GM12878 (cell line): ENCODE measurements at regions not wholly inside any gene's neighbourhood (a gene's known extent, or its start where the extent isn't known, plus 50 kb on each side); places are given as distances from the start of the nearest gene placed in this dataset.

Source experiments
- ATAC-seq: fragments of 200-7000 bp; cut with Tn5 transposase; 3 replicates; pipeline ENCODE4 v1.9.1; 2020; ENCODE audit warnings: mild to moderate bottlenecking, moderate library complexity
- BruUV-seq: library from RNA; stranded (reverse); fragments of 400-500 nt; replicated peaks from 2 replicates; lab custom pipeline; 2021; lab: Mats Ljungman, UMichigan
- CTCF ChIA-PET: fragments of 300-600 bp; sonication (Branson Sonifier 250); formaldehyde crosslinking; extraction: SDS; loops from one replicate; lab custom pipeline; 2021; ENCODE audit warnings: inconsistent platforms; lab: Yijun Ruan, JAX
- POLR2A ChIA-PET: fragments of 350-600 bp; formaldehyde crosslinking; extraction: SDS; loops from one replicate; lab custom pipeline; 2021; ENCODE audit warnings: inconsistent platforms; lab: Charles Lee
- RAD21 ChIA-PET: fragments of 300-600 bp; sonication (Branson Sonifier 250); formaldehyde crosslinking; loops from one replicate; lab custom pipeline; 2023; ENCODE audit warnings: antibody characterized with exemption; ENCODE audit not compliant: unreplicated experiment; lab: Charles Lee
- SMC1A ChIA-PET: fragments of 300-600 bp; sonication (Branson Sonifier 250); formaldehyde crosslinking; loops from one replicate; lab custom pipeline; 2023; ENCODE audit not compliant: unreplicated experiment, uncharacterized antibody; lab: Charles Lee
- DNase-seq: peaks from one replicate; pipeline ENCODE4 v3.0.0-alpha.2; 2011; ENCODE audit warnings: low read depth, low spot score
- FAIRE-seq: peaks from 3 replicates; lab custom pipeline; 2011; peaks lifted over from hg19 to GRCh38; lab: Jason Lieb, UNC
- H2AFZ ChIP-seq: 2 replicates; pipeline ENCODE4 v1.6.0; 2011; ENCODE audit warnings: low read depth, low read length, control low read depth; ENCODE audit not compliant: control insufficient read depth
- H3K27ac ChIP-seq: 2 replicates; pipeline ENCODE4 v1.5.1; 2011; ENCODE audit warnings: control low read depth; ENCODE audit not compliant: control insufficient read depth, insufficient read depth
- H3K27me3 ChIP-seq, 2 experiments: replicated peaks in 1 of 2; 2 replicates each; pipeline versions ENCODE4 v1.6.0 to v1.6.1; 2011; ENCODE audit warnings: low read length in 1 of 2; ENCODE audit not compliant: control insufficient read depth in 2 of 2, insufficient read depth in 2 of 2
- H3K36me3 ChIP-seq, 2 experiments: 2 replicates each; pipeline ENCODE4 v1.5.1; 2011; ENCODE audit warnings: low read length in 1 of 2; ENCODE audit not compliant: control insufficient read depth in 2 of 2, insufficient read depth in 2 of 2
- H3K4me1 ChIP-seq: 2 replicates; pipeline ENCODE4 v1.6.1; 2011; ENCODE audit warnings: mild to moderate bottlenecking, low read length, moderate library complexity, mixed read lengths; ENCODE audit not compliant: control insufficient read depth, insufficient read depth
- H3K4me2 ChIP-seq: 2 replicates; pipeline ENCODE4 v1.6.0; 2011; ENCODE audit warnings: control low read depth; ENCODE audit not compliant: control insufficient read depth, insufficient read depth
- H3K4me3 ChIP-seq: fragments of 200-600 bp; sonication (generic); 2 replicates; pipeline ENCODE4 v1.5.1; 2016
- H3K79me2 ChIP-seq: 2 replicates; pipeline ENCODE4 v1.6.0; 2011; ENCODE audit warnings: low read length; ENCODE audit not compliant: control insufficient read depth, insufficient read depth
- H3K9ac ChIP-seq: 2 replicates; pipeline ENCODE4 v1.8.0; 2011; ENCODE audit warnings: low read length, control low read depth, mixed read lengths; ENCODE audit not compliant: control insufficient read depth, insufficient read depth
- H3K9me3 ChIP-seq: replicated peaks from 3 replicates; pipeline ENCODE4 v1.5.1; 2011; ENCODE audit warnings: mild to moderate bottlenecking, low read length; ENCODE audit not compliant: control insufficient read depth, insufficient read depth
- H4K20me1 ChIP-seq: 2 replicates; pipeline ENCODE4 v1.6.0; 2011; ENCODE audit not compliant: control insufficient read depth, insufficient read depth
- BACH1 ChIP-seq: fragments of 450-650 bp; IDR thresholded peaks from 2 replicates; pipeline ENCODE4 v1.6.1; 2017; ENCODE audit warnings: mild to moderate bottlenecking, borderline replicate concordance
- CEBPB ChIP-seq, 2 experiments: fragments of 150-350 bp in 1 of 2; IDR thresholded peaks; 2 replicates each; pipeline ENCODE4 v1.6.1; 2012 to 2014; ENCODE audit warnings: low read depth in 2 of 2, low read length in 2 of 2, borderline replicate concordance in 1 of 2, inconsistent platforms in 1 of 2
- CHD1 ChIP-seq: IDR thresholded peaks from 2 replicates; pipeline ENCODE4 v1.6.1; 2012; ENCODE audit warnings: low read depth, low read length, improper control_type of control experiment
- ELK1 ChIP-seq: IDR thresholded peaks from 2 replicates; pipeline ENCODE4 v1.6.1; 2012; ENCODE audit warnings: low read depth, low read length, improper control_type of control experiment
- EZH2 ChIP-seq: IDR thresholded peaks from 2 replicates; pipeline ENCODE4 v1.6.1; 2012; ENCODE audit warnings: low read depth, mild to moderate bottlenecking, control low read depth, inconsistent platforms, low read length, borderline replicate concordance; ENCODE audit not compliant: control insufficient read depth
- HDAC2 ChIP-seq: fragments of 200-600 bp; sonication (generic); IDR thresholded peaks from 2 replicates; pipeline ENCODE4 v1.6.1; 2017
- IKZF2 ChIP-seq, 2 experiments: fragments of 450-650 bp; IDR thresholded peaks; 2 replicates each; pipeline ENCODE4 v1.6.1; 2017; ENCODE audit warnings: mild to moderate bottlenecking in 2 of 2, moderate library complexity in 2 of 2
- JUNB ChIP-seq: IDR thresholded peaks from 2 replicates; pipeline ENCODE4 v1.6.1; 2016; ENCODE audit warnings: antibody characterized with exemption, mild to moderate bottlenecking
- LARP7 ChIP-seq: fragments of 450-650 bp; IDR thresholded peaks from 2 replicates; pipeline ENCODE4 v1.6.1; 2017; ENCODE audit warnings: mild to moderate bottlenecking
- MYC ChIP-seq: IDR thresholded peaks from 2 replicates; pipeline ENCODE4 v1.6.1; 2011; ENCODE audit warnings: mild to moderate bottlenecking, low read length, moderate library complexity, inconsistent platforms; ENCODE audit not compliant: insufficient read depth, insufficient replicate concordance, insufficient read length, severe bottlenecking
- NR2C2 ChIP-seq: IDR thresholded peaks from 2 replicates; pipeline ENCODE4 v1.6.1; 2011; ENCODE audit warnings: borderline replicate concordance, low read depth; ENCODE audit not compliant: control insufficient read depth, insufficient read length
- PML ChIP-seq: IDR thresholded peaks from 2 replicates; pipeline ENCODE4 v1.6.1; 2012; ENCODE audit warnings: low read length, inconsistent platforms
- POLR2AphosphoS5 ChIP-seq: IDR thresholded peaks from 2 replicates; pipeline ENCODE4 v1.6.1; 2011; ENCODE audit warnings: mild to moderate bottlenecking, low read length, inconsistent platforms
- RAD21 ChIP-seq: IDR thresholded peaks from 2 replicates; pipeline ENCODE4 v1.6.1; 2011; ENCODE audit warnings: mild to moderate bottlenecking, low read depth, low read length, moderate library complexity; ENCODE audit not compliant: insufficient read depth
- SPI1 ChIP-seq: IDR thresholded peaks from 2 replicates; pipeline ENCODE4 v1.6.1; 2011; ENCODE audit warnings: low read depth, mild to moderate bottlenecking, low read length, moderate library complexity, borderline replicate concordance; ENCODE audit not compliant: insufficient read depth
- SREBF2 ChIP-seq: IDR thresholded peaks from 2 replicates; pipeline ENCODE4 v1.6.1; 2012; ENCODE audit warnings: mild to moderate bottlenecking, low read length
- ZZZ3 ChIP-seq: IDR thresholded peaks from 2 replicates; pipeline ENCODE4 v1.6.1; 2011; ENCODE audit warnings: low read depth; ENCODE audit not compliant: control insufficient read depth, insufficient read length
- WGBS: methylation state at CpG from one replicate; pipeline ENCODE4 v1.1.6; 2016; ENCODE audit warnings: low lambda C conversion rate; ENCODE audit not compliant: insufficient replicate concordance, insufficient coverage; ENCODE audit errors: missing lambda C conversion rate; 5-methylcytosine and 5-hydroxymethylcytosine counted together
- in situ Hi-C: fragments of 300-500 bp; cut with MboI; formaldehyde crosslinking; loops from 9 replicates; pipeline ENCODE4 v1.14.3; 2018; ENCODE audit warnings: mixed read lengths
- intact Hi-C: fragments of 100-400 bp; cut with micrococcal nuclease; formaldehyde crosslinking; loops from one replicate; pipeline ENCODE4 v1.14.2; 2022; ENCODE audit not compliant: unreplicated experiment
- TF ChIP-seq, protein P1 (sequence below): fragments of 450-650 bp; formaldehyde crosslinking; IDR thresholded peaks from 2 replicates; pipeline ENCODE4 v1.4.0; 2022; ENCODE audit warnings: mild to moderate bottlenecking, moderate library complexity

DNA sequence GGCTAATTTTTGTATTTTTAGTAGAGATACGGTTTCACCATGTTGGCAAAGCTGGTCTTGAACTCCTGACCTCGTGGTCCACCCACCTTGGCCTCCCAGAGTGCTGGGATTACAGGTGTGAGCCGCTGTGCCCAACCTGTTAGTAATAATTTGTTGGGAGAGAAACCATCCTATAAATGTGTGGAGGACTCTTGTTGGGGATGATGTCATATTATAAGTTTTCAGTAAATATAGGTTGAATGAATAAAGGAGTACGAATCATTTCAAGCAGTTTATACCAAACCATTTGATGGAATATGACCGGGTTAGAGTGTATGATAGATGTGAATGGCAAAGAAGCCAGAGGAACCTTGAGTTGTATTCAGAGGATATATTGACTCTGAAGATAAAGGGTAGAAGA is 240.8 kb downstream of the SAMD5 start:
- Histone ChIP-seq H3K4me1 (no peaks in the 10 kb centered on the region), H3K36me3 (no peaks in the 10 kb centered on the region), H3K27ac (no peak overlapping the region), H2AFZ (no peak overlapping the region), H3K27me3 (no peaks in the 10 kb centered on the region), H4K20me1 (no peaks in the 10 kb centered on the region), H3K4me2 (no peak overlapping the region), H3K4me3 (no peak overlapping the region), H3K9me3 (no peaks in the 10 kb centered on the region), H3K9ac (no peak overlapping the region), H3K79me2 (no peaks in the 10 kb centered on the region)
- 6% methylated on average over 5 of the region's 5 CpGs for WGBS
- RAD21 ChIA-PET, result no interaction called here
- in situ Hi-C loops, result no loop called here
- DNase-seq (no peak), ATAC-seq (no peak), FAIRE-seq (no peak)
- intact Hi-C loops, result no loop called here
- no TSS peak for BruUV-seq
- SMC1A ChIA-PET, result no interaction called here
- TF ChIP-seq MYC (no peak), ELK1 (no peak), CHD1 (no peak), JUNB (no peak), IKZF2 (IDR thresholded peaks at IDR 0.05) (no peak), LARP7 (no peak), SPI1 (no peak), EZH2 (no peak), NR2C2 (no peak), PML (no peak), HDAC2 (no peak), RAD21 (no peak), SREBF2 (no peak), BACH1 (no peak), CEBPB (IDR thresholded peaks at IDR 0.05; ENCODE audit: borderline replicate concordance in 1 of 2, low read depth in 2 of 2, low read length in 2 of 2) (no peak), POLR2AphosphoS5 (no peak), ZZZ3 (no peak)
- TF ChIP-seq, protein P1, sequence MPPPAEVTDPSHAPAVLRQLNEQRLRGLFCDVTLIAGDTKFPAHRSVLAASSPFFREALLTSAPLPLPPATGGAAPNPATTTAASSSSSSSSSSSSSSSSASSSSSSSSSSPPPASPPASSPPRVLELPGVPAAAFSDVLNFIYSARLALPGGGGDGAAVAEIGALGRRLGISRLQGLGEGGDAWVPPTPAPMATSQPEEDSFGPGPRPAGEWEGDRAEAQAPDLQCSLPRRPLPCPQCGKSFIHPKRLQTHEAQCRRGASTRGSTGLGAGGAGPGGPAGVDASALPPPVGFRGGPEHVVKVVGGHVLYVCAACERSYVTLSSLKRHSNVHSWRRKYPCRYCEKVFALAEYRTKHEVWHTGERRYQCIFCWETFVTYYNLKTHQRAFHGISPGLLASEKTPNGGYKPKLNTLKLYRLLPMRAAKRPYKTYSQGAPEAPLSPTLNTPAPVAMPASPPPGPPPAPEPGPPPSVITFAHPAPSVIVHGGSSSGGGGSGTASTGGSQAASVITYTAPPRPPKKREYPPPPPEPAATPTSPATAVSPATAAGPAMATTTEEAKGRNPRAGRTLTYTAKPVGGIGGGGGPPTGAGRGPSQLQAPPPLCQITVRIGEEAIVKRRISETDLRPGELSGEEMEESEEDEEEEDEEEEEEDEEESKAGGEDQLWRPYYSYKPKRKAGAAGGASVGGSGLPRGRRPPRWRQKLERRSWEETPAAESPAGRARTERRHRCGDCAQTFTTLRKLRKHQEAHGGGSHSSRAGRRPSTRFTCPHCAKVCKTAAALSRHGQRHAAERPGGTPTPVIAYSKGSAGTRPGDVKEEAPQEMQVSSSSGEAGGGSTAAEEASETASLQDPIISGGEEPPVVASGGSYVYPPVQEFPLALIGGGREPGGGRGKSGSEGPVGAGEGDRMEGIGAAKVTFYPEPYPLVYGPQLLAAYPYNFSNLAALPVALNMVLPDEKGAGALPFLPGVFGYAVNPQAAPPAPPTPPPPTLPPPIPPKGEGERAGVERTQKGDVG, result no peak
- CTCF ChIA-PET, result no interaction called here
- POLR2A ChIA-PET, result no interaction called here
